HUES64 (cell line): ENCODE measurements at regions not wholly inside any gene's neighbourhood (a gene's known extent, or its start where the extent isn't known, plus 50 kb on each side); places are given as distances from the start of the nearest gene placed in this dataset.
"Not testable (repeated sequence)": the region's sequence is repeated elsewhere in the genome, so short reads cannot be mapped to it uniquely, and the experiment has no call there.

ENCODE experiments used
- H3K27ac ChIP-seq: 2 replicates; pipeline ENCODE4 v1.7.0; 2013; ENCODE audit warnings: low read depth, low read length, inconsistent platforms
- H3K27me3 ChIP-seq: 2 replicates; pipeline ENCODE4 v1.6.1; 2013; ENCODE audit warnings: mild to moderate bottlenecking, low read length; ENCODE audit not compliant: insufficient read depth
- H3K36me3 ChIP-seq: 2 replicates; pipeline ENCODE4 v1.6.1; 2013; ENCODE audit warnings: mild to moderate bottlenecking, low read length; ENCODE audit not compliant: insufficient read depth
- H3K4me1 ChIP-seq: 2 replicates; pipeline ENCODE4 v1.6.1; 2013; ENCODE audit warnings: mild to moderate bottlenecking, low read length, moderate library complexity; ENCODE audit not compliant: insufficient read depth
- H3K4me3 ChIP-seq: 2 replicates; pipeline ENCODE4 v1.5.1; 2013; ENCODE audit warnings: mild to moderate bottlenecking, low read length, moderate library complexity
- H3K9ac ChIP-seq: 2 replicates; pipeline ENCODE4 v1.6.1; 2013; ENCODE audit warnings: mild to moderate bottlenecking, low read depth, low read length
- H3K9me3 ChIP-seq: 2 replicates; pipeline ENCODE4 v1.6.1; 2013; ENCODE audit warnings: low read depth, low read length; ENCODE audit not compliant: insufficient read depth
- WGBS: fragments of 150-250, 120-280 bp; methylation state at CpG from one replicate; pipeline ENCODE4 v1.1.7; 2013; ENCODE audit warnings: missing lambda C conversion rate; 5-methylcytosine and 5-hydroxymethylcytosine counted together

DNA sequence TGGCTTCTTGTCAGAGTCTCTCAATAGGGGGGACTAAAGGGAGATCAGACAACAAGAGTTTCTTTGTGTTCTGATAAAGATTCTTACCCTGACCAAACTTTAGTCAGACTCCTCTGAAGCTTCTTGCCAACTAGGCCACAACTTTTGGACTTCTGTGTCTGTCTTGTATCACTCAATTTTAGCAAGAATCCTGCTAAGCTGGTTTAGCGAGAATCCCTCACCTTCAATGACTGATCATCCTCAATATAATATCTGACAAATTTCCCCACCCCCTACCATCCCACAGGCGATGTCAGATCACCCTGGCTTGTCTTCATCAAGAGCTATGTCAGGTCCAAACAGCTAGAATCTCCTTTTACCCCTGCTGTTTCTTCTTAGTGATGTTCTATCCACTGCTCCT, 215.2 kb downstream of the RASSF9 start:
- Histone ChIP-seq H3K9me3 (no peaks in the 10 kb centered on the region), H3K9ac (no peak overlapping the region), H3K27me3 (no peaks in the 10 kb centered on the region), H3K4me1 (0 out of 2 replicates have a peak, but pooled peaks cover 10% of the 10 kb centered on the region), H3K36me3 (no peaks in the 10 kb centered on the region), H3K4me3 (no peak overlapping the region), H3K27ac (no peak overlapping the region)
- 91% methylated on average over 2 of the region's 2 CpGs for WGBS

DNA sequence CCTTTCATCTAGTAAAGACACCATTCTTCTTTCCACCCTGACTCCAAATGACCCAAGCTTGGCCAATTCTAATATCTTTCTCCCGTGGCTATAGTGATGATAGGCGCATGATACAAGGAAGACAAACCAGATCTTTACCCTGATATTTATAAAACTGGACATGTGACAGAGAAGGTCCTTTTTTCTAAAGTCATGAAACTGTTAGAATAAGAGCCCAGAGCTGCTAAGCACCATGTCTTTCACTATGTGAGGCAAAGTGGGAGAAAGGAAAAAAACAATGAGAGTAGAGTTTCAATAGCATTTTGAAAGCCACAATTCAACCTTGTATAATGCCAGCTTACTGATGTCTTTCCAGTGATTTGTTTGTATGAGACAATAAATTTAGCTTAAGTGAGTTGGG, 212.4 kb downstream of the RASSF9 start:
- no peak overlapping the region for H3K9ac ChIP-seq

DNA sequence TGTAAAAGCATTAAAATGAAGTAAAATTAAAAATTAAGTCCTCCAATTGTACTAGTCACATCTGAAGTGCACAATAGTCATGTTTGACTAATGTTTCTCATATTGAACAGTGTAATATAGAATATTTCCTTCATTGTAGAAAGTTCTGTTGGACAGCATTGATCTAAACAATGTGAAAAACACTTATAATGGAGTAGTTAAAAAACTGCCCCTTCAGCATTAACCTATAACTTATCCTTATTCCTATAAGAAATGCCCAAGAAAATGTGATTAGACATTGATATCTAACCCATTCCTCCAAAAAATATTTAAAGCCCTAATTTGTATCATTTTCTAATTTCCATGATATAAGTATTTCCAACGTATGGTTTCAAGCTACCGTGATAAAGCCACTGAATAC, 210.7 kb downstream of the RASSF9 start:
- H3K27ac ChIP-seq: no peak overlapping the region
- H3K9me3 ChIP-seq: no peaks in the 10 kb centered on the region
- H3K4me3 ChIP-seq: no peak overlapping the region
- H3K9ac ChIP-seq: no peak overlapping the region
- H3K36me3 ChIP-seq: no peaks in the 10 kb centered on the region
- H3K27me3 ChIP-seq: no peaks in the 10 kb centered on the region
- 0 out of 2 replicates have a peak, but pooled peaks cover 10% of the 10 kb centered on the region for H3K4me1 ChIP-seq
- WGBS: 80% methylated on average over 2 of the region's 2 CpGs

More for the DNA sequence above, 212.4 kb downstream of the RASSF9 start:
- Histone ChIP-seq H3K36me3 (no peaks in the 10 kb centered on the region), H3K27me3 (no peaks in the 10 kb centered on the region), H3K9me3 (no peaks in the 10 kb centered on the region), H3K27ac (no peak overlapping the region), H3K4me3 (no peak overlapping the region), H3K4me1 (0 out of 2 replicates have a peak, but pooled peaks cover 10% of the 10 kb centered on the region)
- 97% methylated on average over 2 of the region's 2 CpGs for WGBS

DNA sequence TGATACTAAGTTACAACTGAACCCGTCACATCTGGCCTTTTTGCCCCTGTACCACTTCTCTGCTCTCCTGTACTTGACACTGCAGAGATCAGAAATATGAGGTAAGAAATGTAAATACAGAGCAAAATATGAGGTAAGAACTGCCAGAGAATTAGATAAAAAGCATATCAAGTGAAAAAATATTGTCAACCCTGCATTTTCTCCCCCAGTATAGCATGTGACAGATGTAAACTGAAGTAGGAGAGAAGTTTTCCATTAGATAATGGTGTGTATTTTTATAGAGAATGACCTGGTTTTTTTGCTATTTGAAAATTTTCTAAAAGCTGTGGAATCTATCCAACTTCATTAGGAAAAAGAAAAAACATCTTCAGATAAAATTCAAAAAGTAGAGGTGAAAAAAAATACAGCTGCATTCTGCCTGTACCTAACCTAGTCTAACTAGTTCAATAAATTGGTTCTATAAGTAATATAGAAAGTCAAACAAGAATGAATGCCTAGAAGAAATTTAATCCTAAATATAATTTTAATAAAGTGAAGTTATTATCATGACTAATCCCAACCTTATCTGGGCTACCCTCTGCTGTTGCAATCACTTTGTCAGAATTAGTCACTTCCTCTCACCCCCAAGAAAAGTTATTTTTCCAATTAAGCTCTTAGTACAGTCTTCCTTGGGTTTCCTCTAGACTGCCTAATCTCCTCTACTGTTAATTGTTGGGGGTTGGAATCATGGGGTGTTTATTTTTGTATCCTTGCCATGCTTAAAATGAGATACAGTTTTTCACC, 210.0 kb downstream of the RASSF9 start:
- H3K9me3 ChIP-seq: no peaks in the 10 kb centered on the region
- H3K9ac ChIP-seq: no peak overlapping the region
- H3K36me3 ChIP-seq: no peaks in the 10 kb centered on the region
- H3K27ac ChIP-seq: no peak overlapping the region
- no peaks in the 10 kb centered on the region for H3K27me3 ChIP-seq
- 0 out of 2 replicates have a peak, but pooled peaks cover 4% of the 10 kb centered on the region for H3K4me1 ChIP-seq
- WGBS: 100% methylated on average over 1 of the region's 1 CpG
- no peak overlapping the region for H3K4me3 ChIP-seq

DNA sequence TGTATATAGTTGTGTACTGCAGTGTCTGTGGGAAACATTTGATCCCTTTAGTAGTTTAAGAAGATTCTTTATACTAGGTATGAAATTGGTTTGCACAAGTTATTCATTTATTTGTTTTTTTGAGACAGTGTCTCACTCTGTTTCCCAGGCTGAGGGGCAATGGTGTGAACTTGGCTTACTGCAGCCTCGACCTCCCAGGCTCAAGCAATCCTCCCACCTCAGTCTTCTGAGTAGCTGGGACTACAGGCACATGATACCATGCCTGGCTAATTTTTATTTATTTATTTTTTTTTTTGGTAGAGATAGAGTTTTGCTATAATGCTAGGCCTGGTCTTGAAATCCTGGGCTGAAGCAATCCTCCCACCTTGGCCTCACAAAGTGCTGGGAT, 209.4 kb downstream of the RASSF9 start:
- Histone ChIP-seq H3K9me3 (no peaks in the 10 kb centered on the region), H3K27me3 (no peaks in the 10 kb centered on the region), H3K36me3 (no peaks in the 10 kb centered on the region), H3K9ac (no peak overlapping the region), H3K27ac (no peak overlapping the region), H3K4me3 (no peak overlapping the region), H3K4me1 (no peaks in the 10 kb centered on the region)
- WGBS: 91% methylated on average over 1 of the region's 1 CpG

DNA sequence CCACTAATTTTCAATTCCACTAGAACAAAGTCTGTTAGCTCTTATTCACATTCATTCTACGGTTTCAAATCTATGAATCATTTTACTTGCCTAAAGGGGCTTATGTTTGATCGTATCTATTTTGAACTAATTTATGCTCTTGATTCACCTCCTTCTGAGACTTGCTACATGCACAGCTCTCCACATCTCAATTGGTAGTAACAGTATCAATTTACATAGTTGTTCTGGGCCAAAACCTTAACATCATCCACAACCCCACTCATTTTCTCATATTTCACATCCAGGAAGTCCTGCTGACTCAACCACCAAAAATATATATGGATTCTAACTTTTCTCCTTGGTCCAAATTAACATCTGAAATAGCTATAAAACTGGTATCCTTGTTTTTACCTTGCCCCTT, 208.6 kb downstream of the RASSF9 start:
- no peaks in the 10 kb centered on the region for H3K9me3 ChIP-seq
- H3K27me3 ChIP-seq: no peaks in the 10 kb centered on the region
- WGBS: 85% methylated on average over 2 of the region's 2 CpGs
- no peaks in the 10 kb centered on the region for H3K36me3 ChIP-seq
- no peak overlapping the region for H3K4me3 ChIP-seq
- no peaks in the 10 kb centered on the region for H3K4me1 ChIP-seq
- H3K9ac ChIP-seq: no peak overlapping the region
- no peak overlapping the region for H3K27ac ChIP-seq

DNA sequence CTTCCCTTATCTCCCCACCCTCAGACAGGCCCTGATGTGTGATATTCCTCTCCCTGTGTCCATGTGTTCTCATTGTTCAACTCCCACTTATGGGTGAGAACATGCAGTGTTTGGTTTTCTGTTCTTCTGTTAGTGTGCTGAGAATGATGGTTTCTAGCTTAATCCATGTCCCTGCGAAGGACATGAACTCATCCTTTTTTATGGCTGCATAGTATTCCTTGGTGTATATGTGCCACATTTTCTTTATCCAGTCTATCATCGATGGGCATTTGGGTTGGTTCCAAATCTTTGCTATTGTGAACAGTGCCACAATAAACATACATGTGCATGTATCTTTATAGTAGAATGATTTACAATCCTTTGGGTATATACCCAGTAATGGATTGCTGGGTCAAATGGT, 207.6 kb downstream of the RASSF9 start:
- 100% methylated on average over 1 of the region's 2 CpGs for WGBS
- not testable (repeated sequence) for H3K27ac ChIP-seq, H3K9me3 ChIP-seq

DNA sequence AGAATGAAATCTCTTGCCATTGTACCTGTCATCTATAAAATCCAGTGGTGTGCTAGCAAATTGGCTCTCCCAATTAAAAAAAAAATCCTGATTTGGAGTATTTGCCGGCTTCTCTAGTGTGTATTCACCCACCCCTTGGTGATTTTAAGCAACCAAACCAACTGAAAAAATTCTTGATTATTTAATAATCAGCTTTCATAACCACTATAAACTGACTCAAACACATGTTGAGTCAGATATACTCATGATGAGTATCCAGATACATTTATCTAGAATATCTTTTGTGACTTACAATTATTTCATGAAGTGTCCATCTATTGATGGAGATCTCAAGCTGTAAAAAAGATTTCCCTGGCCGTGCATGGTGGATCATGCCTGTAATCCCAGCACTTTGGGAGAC, 205.4 kb downstream of the RASSF9 start:
- no peaks in the 10 kb centered on the region for H3K4me1 ChIP-seq
- H3K27ac ChIP-seq: no peak overlapping the region
- 96% methylated on average over 2 of the region's 2 CpGs for WGBS
- no peaks in the 10 kb centered on the region for H3K9me3 ChIP-seq
- H3K27me3 ChIP-seq: no peaks in the 10 kb centered on the region
- H3K9ac ChIP-seq: no peak overlapping the region
- no peaks in the 10 kb centered on the region for H3K36me3 ChIP-seq
- no peak overlapping the region for H3K4me3 ChIP-seq

More for the DNA sequence above, 207.6 kb downstream of the RASSF9 start:
- not testable (repeated sequence) for H3K36me3 ChIP-seq, H3K4me1 ChIP-seq, H3K9ac ChIP-seq, H3K27me3 ChIP-seq, H3K4me3 ChIP-seq

DNA sequence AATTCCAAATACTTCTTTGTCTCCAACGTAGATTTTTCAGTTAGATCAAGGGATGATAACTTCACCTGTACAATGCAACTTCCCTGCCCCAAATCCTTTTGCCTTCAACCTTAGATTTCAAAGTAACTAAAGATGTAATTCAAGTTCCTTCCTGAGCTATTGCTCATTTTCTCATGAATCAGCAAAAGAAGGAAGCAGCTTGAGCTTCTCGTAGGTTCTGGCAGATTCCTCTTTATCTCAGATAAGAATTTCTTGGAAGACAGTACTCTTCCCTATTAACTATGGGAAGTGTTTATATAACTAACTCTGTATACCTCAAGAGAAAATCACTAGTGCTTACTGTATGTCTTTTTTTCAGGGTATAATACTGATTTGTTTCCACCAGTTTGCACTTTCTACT, 203.8 kb downstream of the RASSF9 start:
- WGBS: 88% methylated on average over 2 of the region's 2 CpGs
- no peak overlapping the region for H3K4me3 ChIP-seq

DNA sequence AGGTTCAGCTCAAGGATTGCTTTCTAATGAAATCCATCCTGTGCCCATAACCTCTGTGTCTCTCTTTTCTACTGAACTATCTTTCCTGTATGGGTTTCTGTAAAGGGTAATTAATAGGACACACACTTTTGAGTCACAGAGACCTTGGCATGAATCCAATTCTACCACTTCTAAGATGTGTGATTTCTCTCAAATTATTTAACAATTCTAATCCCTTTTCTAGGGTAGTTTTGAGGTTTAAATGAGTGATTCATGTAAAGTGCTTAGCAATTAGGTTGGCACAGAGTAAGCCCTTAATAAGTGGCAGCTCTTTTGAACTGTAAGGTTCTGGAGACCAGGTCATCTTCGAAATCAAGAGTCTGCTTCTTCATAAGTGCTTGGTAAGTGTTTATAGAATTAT, 202.7 kb downstream of the RASSF9 start:
- H3K27me3 ChIP-seq: no peaks in the 10 kb centered on the region
- WGBS: 88% methylated on average over 1 of the region's 1 CpG
- no peaks in the 10 kb centered on the region for H3K4me1 ChIP-seq
- no peaks in the 10 kb centered on the region for H3K36me3 ChIP-seq
- no peaks in the 10 kb centered on the region for H3K9me3 ChIP-seq
- H3K9ac ChIP-seq: no peak overlapping the region
- H3K27ac ChIP-seq: no peak overlapping the region
- H3K4me3 ChIP-seq: no peak overlapping the region

More for the DNA sequence above, 203.8 kb downstream of the RASSF9 start:
- Histone ChIP-seq H3K9me3 (no peaks in the 10 kb centered on the region), H3K27me3 (no peaks in the 10 kb centered on the region), H3K4me1 (no peaks in the 10 kb centered on the region), H3K9ac (no peak overlapping the region), H3K27ac (no peak overlapping the region), H3K36me3 (no peaks in the 10 kb centered on the region)

DNA sequence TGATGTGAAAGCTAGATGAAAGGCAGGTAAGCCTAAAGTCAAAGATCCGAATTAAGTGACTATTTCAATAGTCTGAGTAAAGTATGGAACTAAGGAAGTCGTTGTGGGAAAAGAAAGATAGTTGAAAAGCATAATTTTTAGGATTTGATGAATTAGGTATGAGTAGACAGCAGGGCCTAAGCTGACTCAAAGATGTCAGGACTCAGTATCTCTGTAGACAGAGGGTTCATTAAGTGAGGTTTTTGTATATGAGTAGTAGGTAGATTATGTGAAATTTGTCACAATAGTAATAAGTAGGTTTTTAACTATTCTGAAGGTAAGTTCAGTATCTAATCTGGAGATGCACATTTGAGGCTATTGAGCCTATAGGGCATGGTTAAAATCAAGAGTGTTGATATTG, 196.4 kb downstream of the RASSF9 start:
- no peak overlapping the region for H3K27ac ChIP-seq
- no peaks in the 10 kb centered on the region for H3K9me3 ChIP-seq
- H3K4me1 ChIP-seq: no peaks in the 10 kb centered on the region; the same call in 1 of the 2 replicates
- H3K36me3 ChIP-seq: no peaks in the 10 kb centered on the region
- WGBS: 93% methylated on average over 2 of the region's 2 CpGs
- H3K9ac ChIP-seq: no peak overlapping the region
- no peak overlapping the region for H3K4me3 ChIP-seq
- H3K27me3 ChIP-seq: no peaks in the 10 kb centered on the region

DNA sequence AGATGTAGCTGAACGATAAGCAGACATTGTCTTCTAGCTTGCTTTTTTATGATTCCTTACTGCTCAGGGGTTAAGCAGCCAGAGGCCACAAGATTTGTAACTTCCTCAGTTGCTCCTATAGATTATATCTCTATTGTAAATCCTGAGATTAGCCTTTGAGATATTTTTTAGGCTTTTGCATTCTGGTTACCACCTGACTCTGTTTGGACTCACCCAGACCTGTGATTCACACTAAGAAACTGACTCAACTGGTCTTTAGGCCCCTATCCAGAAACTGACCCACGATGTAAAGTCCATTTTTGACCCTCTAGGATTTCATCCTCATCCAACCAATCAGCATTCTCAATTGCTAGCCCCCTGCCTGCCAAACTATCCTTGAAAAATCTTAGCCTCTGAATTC, 194.4 kb downstream of the RASSF9 start:
- no peak overlapping the region for H3K4me3 ChIP-seq

More for the DNA sequence above, 194.4 kb downstream of the RASSF9 start:
- Histone ChIP-seq H3K4me1 (no peaks in the 10 kb centered on the region; the same call in 1 of the 2 replicates), H3K9ac (no peak overlapping the region), H3K27me3 (no peaks in the 10 kb centered on the region), H3K36me3 (no peaks in the 10 kb centered on the region), H3K9me3 (no peaks in the 10 kb centered on the region), H3K27ac (no peak overlapping the region)
- 88% methylated on average over 2 of the region's 2 CpGs for WGBS
